SK-N-MC (cell line): ENCODE measurements at regions not wholly inside any gene's neighbourhood (a gene's known extent, or its start where the extent isn't known, plus 50 kb on each side); places are given as distances from the start of the nearest gene placed in this dataset.

ENCODE experiments used
- EZH2 ChIP-seq: fragments of 200-600 bp; sonication (generic); IDR thresholded peaks from one replicate; pipeline ENCODE4 v1.6.1; 2017; ENCODE audit warnings: antibody characterized with exemption
- POLR2AphosphoS5 ChIP-seq: IDR thresholded peaks from 2 replicates; pipeline ENCODE4 v1.6.1; 2012; ENCODE audit warnings: mild to moderate bottlenecking, low read depth, low read length, borderline replicate concordance

DNA sequence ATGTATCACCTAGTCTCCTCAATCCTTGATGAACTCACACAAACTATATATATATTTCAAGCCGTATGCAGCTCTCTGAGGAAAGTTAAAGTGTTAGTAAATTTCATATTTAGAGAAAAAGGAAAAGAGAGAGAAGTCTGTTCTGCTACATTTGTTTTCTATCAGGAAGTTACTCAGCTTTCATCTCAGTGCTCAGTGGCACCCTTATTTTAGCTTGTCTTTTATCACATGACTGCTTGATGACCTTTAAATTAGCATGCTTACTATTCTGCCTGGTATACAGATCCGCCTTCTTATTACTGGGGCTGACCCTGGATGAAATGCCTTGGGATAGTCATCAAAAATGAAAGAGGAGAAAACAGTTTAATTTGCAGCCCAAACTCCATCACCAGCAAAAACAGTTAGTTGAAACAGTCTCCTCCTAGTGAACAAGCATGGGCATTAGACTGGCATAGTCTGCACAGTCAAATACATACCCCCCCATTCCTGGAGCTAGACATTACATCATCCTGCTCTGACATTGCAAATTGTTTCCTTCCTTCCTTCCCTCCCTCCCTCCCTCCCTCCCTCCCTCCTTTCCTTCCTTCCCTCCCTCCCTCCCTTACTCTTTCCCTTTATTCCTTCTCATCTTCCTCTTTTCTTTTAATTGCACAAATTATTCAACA, 215.7 kb downstream of the TMEM182 start:
- TF ChIP-seq EZH2 (no peak), POLR2AphosphoS5 (no peak)
